ENCODE measurements at regions not wholly inside any gene's neighbourhood (a gene's known extent, or its start where the extent isn't known, plus 50 kb on each side); places are given as distances from the start of the nearest gene placed in this dataset.

DNA sequence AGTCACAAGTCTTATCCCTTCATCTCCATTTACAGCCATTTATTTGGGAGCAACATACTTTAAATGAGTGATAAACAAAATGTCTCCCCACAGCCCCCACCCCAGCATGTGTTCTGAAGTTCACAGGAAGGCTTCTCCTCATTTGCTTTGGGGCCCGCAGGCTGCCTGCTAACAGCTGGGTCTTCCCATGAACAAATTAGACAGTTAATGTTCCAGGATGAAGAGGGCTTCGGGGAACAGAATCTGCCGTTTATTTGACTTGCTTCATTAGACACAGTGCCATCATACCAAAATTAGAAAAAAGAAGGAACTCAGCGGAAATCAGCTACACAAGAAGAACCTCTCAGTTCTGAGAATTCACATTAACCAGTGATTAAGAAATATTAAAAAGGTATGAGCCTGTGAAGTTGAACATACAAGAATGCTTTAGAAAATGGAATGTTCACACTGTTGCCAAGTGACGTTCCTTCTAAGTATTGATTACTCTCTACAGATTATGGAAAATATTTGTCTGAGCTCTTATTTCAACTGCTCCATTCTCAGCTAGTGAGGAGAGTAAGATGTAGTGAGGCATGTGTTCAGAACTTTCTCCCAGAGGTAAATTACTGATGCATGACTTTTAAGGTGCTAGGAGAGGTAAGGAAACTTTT lies 107.5 kb upstream of the THBS1 start:
- Histone ChIP-seq H3K79me2 (ENCODE audit: control insufficient read depth, low read length) (no peaks in the 10 kb centered on the region), H3K4me1 (ENCODE audit: control insufficient read depth, low read length) (no peaks in the 10 kb centered on the region), H4K20me1 (ENCODE audit: control insufficient read depth, insufficient read depth, low read depth, low read length) (no peaks in the 10 kb centered on the region), H3K27me3 (ENCODE audit: control insufficient read depth, low read length) (no peaks in the 10 kb centered on the region; the same call in 1 of the 2 replicates), H3K36me3 (ENCODE audit: control insufficient read depth, low read length) (no peaks in the 10 kb centered on the region), H3K4me2 (ENCODE audit: low read length) (no peak overlapping the region), H3K4me3 (ENCODE audit: low read length) (no peak overlapping the region), H3K27ac (ENCODE audit: low read depth, low read length) (no peak overlapping the region), H3F3A (ENCODE audit: control insufficient read depth, insufficient read depth) (no peaks in the 10 kb centered on the region), H3K9me3 (ENCODE audit: control insufficient read depth, insufficient read depth, low read length) (no peaks in the 10 kb centered on the region), H3K9me2 (replicated peaks; ENCODE audit: control insufficient read depth, low read length) (no peaks in the 10 kb centered on the region)
- TF ChIP-seq, protein P1, sequence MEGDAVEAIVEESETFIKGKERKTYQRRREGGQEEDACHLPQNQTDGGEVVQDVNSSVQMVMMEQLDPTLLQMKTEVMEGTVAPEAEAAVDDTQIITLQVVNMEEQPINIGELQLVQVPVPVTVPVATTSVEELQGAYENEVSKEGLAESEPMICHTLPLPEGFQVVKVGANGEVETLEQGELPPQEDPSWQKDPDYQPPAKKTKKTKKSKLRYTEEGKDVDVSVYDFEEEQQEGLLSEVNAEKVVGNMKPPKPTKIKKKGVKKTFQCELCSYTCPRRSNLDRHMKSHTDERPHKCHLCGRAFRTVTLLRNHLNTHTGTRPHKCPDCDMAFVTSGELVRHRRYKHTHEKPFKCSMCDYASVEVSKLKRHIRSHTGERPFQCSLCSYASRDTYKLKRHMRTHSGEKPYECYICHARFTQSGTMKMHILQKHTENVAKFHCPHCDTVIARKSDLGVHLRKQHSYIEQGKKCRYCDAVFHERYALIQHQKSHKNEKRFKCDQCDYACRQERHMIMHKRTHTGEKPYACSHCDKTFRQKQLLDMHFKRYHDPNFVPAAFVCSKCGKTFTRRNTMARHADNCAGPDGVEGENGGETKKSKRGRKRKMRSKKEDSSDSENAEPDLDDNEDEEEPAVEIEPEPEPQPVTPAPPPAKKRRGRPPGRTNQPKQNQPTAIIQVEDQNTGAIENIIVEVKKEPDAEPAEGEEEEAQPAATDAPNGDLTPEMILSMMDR (IDR thresholded peaks at IDR 0.05; ENCODE audit: low read depth, low read length, poor library complexity, severe bottlenecking), result no peak
- no peak for TF ChIP-seq EZH2phosphoT487 (IDR thresholded peaks at IDR 0.05; ENCODE audit: borderline replicate concordance, low read length)

DNA sequence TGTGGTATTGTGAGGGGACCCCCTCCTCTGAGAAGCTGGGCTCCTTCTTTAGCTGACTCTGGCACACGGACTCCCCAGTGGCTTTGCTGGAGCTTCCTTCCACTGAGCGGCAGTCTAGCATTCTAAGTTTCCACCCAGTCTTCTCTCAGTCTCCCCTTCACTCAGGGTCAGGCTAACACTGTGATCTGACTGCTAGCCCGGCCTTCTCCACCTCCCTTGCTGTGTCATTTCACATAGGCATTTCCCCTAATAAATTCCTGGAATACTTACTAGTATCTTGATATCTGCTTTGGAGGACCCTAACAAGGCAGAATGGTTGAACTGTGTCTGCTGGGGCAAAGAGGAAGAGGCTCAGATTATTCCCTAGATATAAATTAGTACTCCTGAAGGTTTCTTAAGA lies 106.2 kb upstream of the THBS1 start:
- H3K4me2 ChIP-seq (ENCODE audit: low read length), result no peak overlapping the region
- H3K4me1 ChIP-seq (ENCODE audit: control insufficient read depth, low read length), result no peaks in the 10 kb centered on the region
- H3K9me3 ChIP-seq (ENCODE audit: control insufficient read depth, insufficient read depth, low read length), result no peaks in the 10 kb centered on the region
- H3K9me2 ChIP-seq (replicated peaks; ENCODE audit: control insufficient read depth, low read length), result no peaks in the 10 kb centered on the region
- no peaks in the 10 kb centered on the region for H3K79me2 ChIP-seq (ENCODE audit: control insufficient read depth, low read length)
- H4K20me1 ChIP-seq (ENCODE audit: control insufficient read depth, insufficient read depth, low read depth, low read length), result no peaks in the 10 kb centered on the region
- no peak overlapping the region for H3K27ac ChIP-seq (ENCODE audit: low read depth, low read length)
- H3K36me3 ChIP-seq (ENCODE audit: control insufficient read depth, low read length), result no peaks in the 10 kb centered on the region
- H3K27me3 ChIP-seq (ENCODE audit: control insufficient read depth, low read length), result no peaks in the 10 kb centered on the region; the same call in 1 of the 2 replicates
- TF ChIP-seq, protein P1 (IDR thresholded peaks at IDR 0.05; ENCODE audit: low read depth, low read length, poor library complexity, severe bottlenecking), result no peak
- TF ChIP-seq EZH2phosphoT487 (IDR thresholded peaks at IDR 0.05; ENCODE audit: borderline replicate concordance, low read length), result no peak
- no peaks in the 10 kb centered on the region for H3F3A ChIP-seq (ENCODE audit: control insufficient read depth, insufficient read depth)
- H3K4me3 ChIP-seq (ENCODE audit: low read length), result no peak overlapping the region

DNA sequence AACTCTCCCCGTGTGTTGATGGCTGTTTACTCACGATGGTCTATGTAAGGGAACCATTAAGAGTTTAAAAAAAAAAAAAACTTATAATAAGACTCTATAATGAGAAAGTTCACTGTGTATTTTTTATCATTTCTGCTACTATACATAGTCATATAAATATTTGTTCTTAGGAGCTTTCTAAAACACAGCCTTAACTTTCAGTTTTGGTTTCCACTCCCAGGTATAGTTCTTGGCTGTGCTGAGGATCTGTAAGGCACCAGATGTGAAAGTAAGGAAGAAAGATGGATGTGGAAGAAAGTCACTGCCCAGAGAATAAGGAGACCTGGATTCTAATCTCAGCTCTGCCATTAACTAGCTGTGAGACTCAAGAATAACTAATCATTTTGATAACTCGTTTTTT lies 101.9 kb upstream of the THBS1 start:
- Histone ChIP-seq H3K36me3 (ENCODE audit: control insufficient read depth, low read length) (no peaks in the 10 kb centered on the region), H3K4me2 (ENCODE audit: low read length) (no peak overlapping the region), H3K9me2 (replicated peaks; ENCODE audit: control insufficient read depth, low read length) (no peaks in the 10 kb centered on the region), H3K4me3 (ENCODE audit: low read length) (no peak overlapping the region), H3K79me2 (ENCODE audit: control insufficient read depth, low read length) (no peaks in the 10 kb centered on the region), H3K4me1 (ENCODE audit: control insufficient read depth, low read length) (no peaks in the 10 kb centered on the region), H3K9me3 (ENCODE audit: control insufficient read depth, insufficient read depth, low read length) (no peaks in the 10 kb centered on the region), H3K27me3 (ENCODE audit: control insufficient read depth, low read length) (no peaks in the 10 kb centered on the region), H4K20me1 (ENCODE audit: control insufficient read depth, insufficient read depth, low read depth, low read length) (no peaks in the 10 kb centered on the region), H3K27ac (ENCODE audit: low read depth, low read length) (no peak overlapping the region), H3F3A (ENCODE audit: control insufficient read depth, insufficient read depth) (no peaks in the 10 kb centered on the region)
- TF ChIP-seq EZH2phosphoT487 (IDR thresholded peaks at IDR 0.05; ENCODE audit: borderline replicate concordance, low read length), result no peak
- TF ChIP-seq, protein P1 (IDR thresholded peaks at IDR 0.05; ENCODE audit: low read depth, low read length, poor library complexity, severe bottlenecking), result no peak
